Coronary artery (tissue), 2 donors: ENCODE measurements at regions not wholly inside any gene's neighbourhood (a gene's known extent, or its start where the extent isn't known, plus 50 kb on each side); places are given as distances from the start of the nearest gene placed in this dataset.

ENCODE experiments used
- DNase-seq: peaks from one replicate; pipeline ENCODE4 v3.0.0-alpha.2; 2017; ENCODE audit warnings: low spot score
- H3K27ac ChIP-seq, 2 donors: fragments of 200-600 bp; sonication (generic); one replicate each; pipeline ENCODE4 v1.5.1; 2016 to 2019
- H3K4me3 ChIP-seq: fragments of 200-600 bp; sonication (generic); 2 replicates; pipeline ENCODE4 v1.5.1; 2016; ENCODE audit warnings: mild to moderate bottlenecking, moderate library complexity
- CTCF ChIP-seq: fragments of 200-600 bp; sonication (generic); IDR thresholded peaks from one replicate; pipeline ENCODE4 v1.5.1; 2019; ENCODE audit warnings: antibody characterized with exemption

- no peak overlapping the region for H3K27ac ChIP-seq
- no peak for TF ChIP-seq CTCF
- DNase-seq: no peak
- no peak overlapping the region for H3K4me3 ChIP-seq
Measured at GRCh38 chr13:67554286-67554685, 324.1 kb upstream of the PCDH9 start.

GRCh38 chr13:67549331-67549730 is 319.2 kb upstream of the PCDH9 start:
- Histone ChIP-seq H3K27ac (no peak overlapping the region), H3K4me3 (no peak overlapping the region)
- DNase-seq: no peak
- TF ChIP-seq CTCF: no peak

- DNase-seq: no peak
- no peak overlapping the region for H3K4me3 ChIP-seq
- H3K27ac ChIP-seq: no peak overlapping the region
- TF ChIP-seq CTCF: no peak
Measured at GRCh38 chr13:67538906-67539305, 308.8 kb upstream of the PCDH9 start.

- TF ChIP-seq CTCF: no peak
- DNase-seq: no peak
- Histone ChIP-seq H3K4me3 (no peak overlapping the region), H3K27ac (no peak overlapping the region)
Measured at GRCh38 chr13:67520886-67521285, 290.8 kb upstream of the PCDH9 start.

- DNase-seq: no peak
- H3K4me3 ChIP-seq: no peak overlapping the region
- TF ChIP-seq CTCF: no peak
- H3K27ac ChIP-seq: no peak overlapping the region
Measured at GRCh38 chr13:67519356-67519755, 289.2 kb upstream of the PCDH9 start.

GRCh38 chr13:67518785-67519184 is 288.6 kb upstream of the PCDH9 start:
- no peak for TF ChIP-seq CTCF
- DNase-seq: no peak
- H3K27ac ChIP-seq: no peak overlapping the region
- no peak overlapping the region for H3K4me3 ChIP-seq

GRCh38 chr13:67515895-67516294 is 285.8 kb upstream of the PCDH9 start:
- Histone ChIP-seq H3K4me3 (no peak overlapping the region), H3K27ac (no peak overlapping the region)
- TF ChIP-seq CTCF: no peak
- DNase-seq: no peak
